ENCODE measurements at regions not wholly inside any gene's neighbourhood (a gene's known extent, or its start where the extent isn't known, plus 50 kb on each side); places are given as distances from the start of the nearest gene placed in this dataset.

DNA sequence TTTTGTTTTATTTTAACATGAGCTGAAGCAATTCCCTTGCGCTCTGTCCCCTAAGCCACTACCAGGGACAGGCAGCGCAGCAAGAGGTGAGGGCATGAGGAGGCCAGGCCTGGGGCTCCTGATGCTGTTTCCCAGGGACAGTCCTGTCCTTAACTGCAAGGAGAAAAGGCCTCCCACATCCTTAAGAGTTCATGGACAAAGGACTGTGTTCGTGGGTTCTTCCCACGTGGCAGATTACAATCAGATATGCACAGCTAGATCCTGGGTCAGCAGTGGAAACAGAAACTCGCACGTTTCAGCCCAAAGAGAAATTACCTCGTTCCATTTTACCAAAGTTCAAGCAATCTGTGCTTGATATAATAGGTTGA lies 85.8 kb downstream of the MIS18A start:
- H3K4me3 ChIP-seq (ENCODE audit: control insufficient read depth, low read depth, low read length), result no peak overlapping the region
- no peak for DNase-seq (ENCODE audit: low read depth)
- TF ChIP-seq, protein P1, sequence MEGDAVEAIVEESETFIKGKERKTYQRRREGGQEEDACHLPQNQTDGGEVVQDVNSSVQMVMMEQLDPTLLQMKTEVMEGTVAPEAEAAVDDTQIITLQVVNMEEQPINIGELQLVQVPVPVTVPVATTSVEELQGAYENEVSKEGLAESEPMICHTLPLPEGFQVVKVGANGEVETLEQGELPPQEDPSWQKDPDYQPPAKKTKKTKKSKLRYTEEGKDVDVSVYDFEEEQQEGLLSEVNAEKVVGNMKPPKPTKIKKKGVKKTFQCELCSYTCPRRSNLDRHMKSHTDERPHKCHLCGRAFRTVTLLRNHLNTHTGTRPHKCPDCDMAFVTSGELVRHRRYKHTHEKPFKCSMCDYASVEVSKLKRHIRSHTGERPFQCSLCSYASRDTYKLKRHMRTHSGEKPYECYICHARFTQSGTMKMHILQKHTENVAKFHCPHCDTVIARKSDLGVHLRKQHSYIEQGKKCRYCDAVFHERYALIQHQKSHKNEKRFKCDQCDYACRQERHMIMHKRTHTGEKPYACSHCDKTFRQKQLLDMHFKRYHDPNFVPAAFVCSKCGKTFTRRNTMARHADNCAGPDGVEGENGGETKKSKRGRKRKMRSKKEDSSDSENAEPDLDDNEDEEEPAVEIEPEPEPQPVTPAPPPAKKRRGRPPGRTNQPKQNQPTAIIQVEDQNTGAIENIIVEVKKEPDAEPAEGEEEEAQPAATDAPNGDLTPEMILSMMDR (conservative IDR thresholded peaks at IDR 0.05; ENCODE audit: control insufficient read depth, insufficient read depth, low read depth, low read length), result no peak

DNA sequence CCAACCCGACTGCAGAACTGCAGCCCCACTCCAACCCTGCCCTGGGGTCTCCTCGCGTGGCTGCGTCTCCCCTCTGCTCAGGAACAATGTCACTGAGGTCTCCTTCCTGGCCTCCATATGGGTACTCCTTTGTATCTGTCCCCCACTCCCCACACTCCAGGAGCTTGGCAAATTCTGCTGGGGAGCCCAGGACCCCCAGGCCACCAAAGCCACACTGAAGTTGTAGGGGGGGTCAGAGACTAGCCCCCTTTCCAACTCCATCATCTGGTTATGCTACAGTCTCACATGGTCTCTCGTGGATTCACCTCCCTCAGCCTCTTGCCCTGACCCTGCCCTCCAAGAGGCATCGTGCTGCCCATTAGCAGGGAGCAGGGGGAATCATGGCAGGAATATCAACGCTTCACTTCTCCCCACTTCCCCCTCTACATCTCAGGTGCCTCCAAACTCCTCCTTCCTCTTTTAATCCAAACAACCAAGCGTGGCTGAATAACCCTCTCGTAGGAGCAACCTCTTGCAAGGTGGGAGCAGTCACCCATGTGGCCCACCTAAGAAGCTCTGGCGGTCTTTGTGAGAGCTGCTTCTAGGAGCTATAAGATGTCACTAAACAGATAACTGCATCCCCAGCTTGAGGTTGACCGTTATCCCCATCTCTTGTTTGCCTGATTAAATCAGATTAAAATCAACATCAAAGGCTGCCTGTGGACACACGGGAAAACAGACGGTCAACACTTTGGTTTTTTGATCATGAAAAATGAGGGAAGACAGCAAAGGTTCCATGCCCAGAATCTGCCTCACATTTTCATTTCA lies 86.4 kb downstream of the MIS18A start:
- TF ChIP-seq, protein P1 (conservative IDR thresholded peaks at IDR 0.05; ENCODE audit: control insufficient read depth, insufficient read depth, low read depth, low read length), result no peak
- no peak for DNase-seq (ENCODE audit: low read depth)
- no peak overlapping the region for H3K4me3 ChIP-seq (ENCODE audit: control insufficient read depth, low read depth, low read length)

DNA sequence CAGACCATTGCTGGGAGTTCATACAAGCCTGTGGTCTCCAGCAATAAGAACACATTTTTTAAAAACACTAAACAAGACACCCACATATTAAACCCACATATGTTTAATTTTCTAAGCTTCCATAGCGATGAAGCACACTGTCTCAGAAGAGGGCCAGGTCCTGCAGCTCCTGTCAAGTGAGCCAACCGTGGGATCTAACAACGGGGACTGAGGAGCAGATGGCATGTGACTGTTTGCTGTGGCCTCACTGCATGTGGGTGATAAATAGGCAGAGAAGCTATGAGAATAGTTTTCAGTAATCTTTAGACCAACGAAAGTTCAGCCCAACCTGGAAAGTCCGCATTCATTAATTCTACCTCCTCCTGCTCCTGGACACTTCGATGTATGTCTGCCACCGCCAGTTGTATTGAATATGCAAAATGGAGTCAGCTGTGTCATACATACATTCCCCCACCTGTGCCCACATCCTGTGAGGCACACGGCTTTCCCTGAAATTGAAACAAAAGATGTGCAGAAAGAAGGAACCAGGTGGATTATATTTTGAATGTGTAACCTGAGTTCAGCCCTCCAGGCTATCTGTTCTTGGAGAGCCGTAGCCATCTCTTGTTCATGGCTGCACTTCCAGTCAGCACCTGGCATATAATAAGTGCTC lies 88.2 kb downstream of the MIS18A start:
- no peak for DNase-seq (ENCODE audit: low read depth)
- no peak overlapping the region for H3K4me3 ChIP-seq (ENCODE audit: control insufficient read depth, low read depth, low read length)
- TF ChIP-seq, protein P1 (conservative IDR thresholded peaks at IDR 0.05; ENCODE audit: control insufficient read depth, insufficient read depth, low read depth, low read length), result no peak

DNA sequence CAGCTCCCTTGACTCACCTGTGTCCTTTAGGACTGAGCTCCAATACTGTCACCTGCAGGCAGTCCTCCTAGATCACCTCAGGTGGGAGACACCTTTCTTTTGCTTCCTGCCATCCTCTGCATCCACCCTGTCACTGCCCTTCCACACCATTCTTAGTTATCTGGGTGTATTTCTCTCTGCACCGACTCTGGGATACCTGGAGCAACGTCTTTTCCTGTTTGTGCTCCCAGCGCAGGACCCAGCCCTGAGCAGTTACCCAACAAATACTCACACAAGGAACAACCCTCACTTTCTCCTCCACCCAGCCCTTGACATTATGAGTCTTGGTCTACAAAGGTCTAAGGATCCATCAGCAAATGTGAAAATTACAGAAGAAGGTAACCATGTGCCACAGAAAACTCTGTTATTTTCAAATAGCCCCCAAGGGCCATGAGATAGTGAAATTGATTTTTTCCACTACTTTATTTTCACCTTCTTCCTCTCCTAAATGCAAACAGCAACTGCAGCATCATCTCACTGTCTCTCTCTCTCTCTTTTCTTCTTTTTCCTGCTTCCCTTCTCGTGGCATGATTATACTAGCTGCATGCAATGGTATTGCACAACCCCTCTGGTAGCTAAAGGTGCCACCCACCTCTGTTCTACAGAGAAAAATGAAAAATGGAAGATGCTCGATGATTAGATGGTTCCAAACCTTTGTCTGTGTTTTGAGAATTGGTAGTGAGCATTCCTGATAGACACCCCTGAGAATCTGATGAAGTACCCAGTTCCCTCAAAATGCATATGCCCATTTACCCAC lies 89.0 kb downstream of the MIS18A start:
- H3K4me3 ChIP-seq (ENCODE audit: control insufficient read depth, low read depth, low read length), result no peak overlapping the region
- TF ChIP-seq, protein P1 (conservative IDR thresholded peaks at IDR 0.05; ENCODE audit: control insufficient read depth, insufficient read depth, low read depth, low read length), result no peak
- no peak for DNase-seq (ENCODE audit: low read depth)

DNA sequence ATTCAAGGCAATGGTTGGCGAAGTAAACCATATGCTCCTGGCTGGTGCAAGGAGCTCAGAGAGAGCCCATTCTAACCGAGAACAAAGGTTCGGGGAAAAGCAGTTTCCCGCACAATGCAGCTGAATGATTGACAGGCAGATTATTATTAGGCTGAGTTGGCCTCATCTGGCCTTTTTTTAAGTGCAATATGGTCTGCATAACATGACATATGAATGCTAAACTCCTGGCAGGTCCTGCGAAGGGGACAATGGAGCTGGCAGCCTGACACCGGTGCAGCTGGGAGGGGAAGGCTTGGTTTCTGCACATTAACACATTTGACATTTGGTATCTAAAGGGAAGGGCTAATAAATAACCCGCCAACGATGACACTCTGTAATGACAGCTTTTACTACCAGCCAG lies 92.0 kb downstream of the MIS18A start:
- TF ChIP-seq, protein P1 (conservative IDR thresholded peaks at IDR 0.05; ENCODE audit: control insufficient read depth, insufficient read depth, low read depth, low read length), result no peak

DNA sequence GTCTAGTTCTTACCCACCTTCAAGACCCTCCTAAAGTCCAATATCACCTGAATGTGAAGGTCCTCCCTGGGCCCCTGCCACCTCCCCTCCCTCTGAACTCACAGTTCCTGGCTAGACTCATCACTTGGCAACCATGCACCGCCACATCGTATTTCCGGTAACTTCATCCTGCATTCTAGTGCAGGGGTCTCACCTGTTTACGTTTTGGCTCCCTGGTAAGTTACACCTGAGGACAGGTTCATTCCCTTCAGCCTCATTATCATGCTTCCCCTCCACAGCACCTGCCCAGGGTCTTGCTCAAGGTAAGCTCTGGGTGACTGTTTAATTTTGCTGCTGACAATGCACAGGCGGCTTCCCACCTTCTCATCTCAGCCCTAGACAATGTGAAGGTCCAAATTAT lies 93.1 kb downstream of the MIS18A start:
- TF ChIP-seq, protein P1 (conservative IDR thresholded peaks at IDR 0.05; ENCODE audit: control insufficient read depth, insufficient read depth, low read depth, low read length), result no peak
- H3K4me3 ChIP-seq (ENCODE audit: control insufficient read depth, low read depth, low read length), result no peak overlapping the region
- no peak for DNase-seq (ENCODE audit: low read depth)

More for the DNA sequence above, 92.0 kb downstream of the MIS18A start:
- no peak for DNase-seq (ENCODE audit: low read depth)
- H3K4me3 ChIP-seq (ENCODE audit: control insufficient read depth, low read depth, low read length), result no peak overlapping the region

All from fibroblast of mammary gland (primary cell).